Activated T-cell treated with anti-CD3 and anti-CD28 coated beads for 4 hours (primary cell): ENCODE measurements at regions not wholly inside any gene's neighbourhood (a gene's known extent, or its start where the extent isn't known, plus 50 kb on each side); places are given as distances from the start of the nearest gene placed in this dataset.

Experiments
- DNase-seq: peaks from one replicate; pipeline ENCODE4 v3.0.0-alpha.2; 2020

- no peak for DNase-seq
Observed at GRCh38 chr11:69977951-69978350, 100.2 kb upstream of the ANO1 start.

GRCh38 chr11:69978841-69979614 is 99.1 kb upstream of the ANO1 start:
- DNase-seq: no peak

DNA sequence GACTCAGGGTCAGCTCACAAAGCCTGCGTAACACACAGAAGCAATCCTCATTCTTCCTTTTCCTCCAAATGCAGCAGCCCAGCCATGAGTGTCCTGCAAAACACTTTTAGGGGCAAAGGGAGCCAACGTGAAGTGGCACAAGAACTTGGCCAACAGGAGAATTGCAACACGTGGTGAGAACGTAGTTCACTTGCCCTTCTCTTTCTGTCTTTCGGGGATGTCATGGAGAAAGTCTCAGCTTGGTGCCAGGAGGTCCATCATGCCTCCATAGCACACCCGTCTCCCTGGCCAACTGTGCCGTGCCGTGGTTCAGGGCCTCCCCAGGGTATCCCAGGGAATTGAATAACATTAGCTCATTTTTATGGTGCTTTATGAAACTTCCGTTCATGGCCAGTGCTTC is 98.5 kb upstream of the ANO1 start:
- DNase-seq: no peak

DNA sequence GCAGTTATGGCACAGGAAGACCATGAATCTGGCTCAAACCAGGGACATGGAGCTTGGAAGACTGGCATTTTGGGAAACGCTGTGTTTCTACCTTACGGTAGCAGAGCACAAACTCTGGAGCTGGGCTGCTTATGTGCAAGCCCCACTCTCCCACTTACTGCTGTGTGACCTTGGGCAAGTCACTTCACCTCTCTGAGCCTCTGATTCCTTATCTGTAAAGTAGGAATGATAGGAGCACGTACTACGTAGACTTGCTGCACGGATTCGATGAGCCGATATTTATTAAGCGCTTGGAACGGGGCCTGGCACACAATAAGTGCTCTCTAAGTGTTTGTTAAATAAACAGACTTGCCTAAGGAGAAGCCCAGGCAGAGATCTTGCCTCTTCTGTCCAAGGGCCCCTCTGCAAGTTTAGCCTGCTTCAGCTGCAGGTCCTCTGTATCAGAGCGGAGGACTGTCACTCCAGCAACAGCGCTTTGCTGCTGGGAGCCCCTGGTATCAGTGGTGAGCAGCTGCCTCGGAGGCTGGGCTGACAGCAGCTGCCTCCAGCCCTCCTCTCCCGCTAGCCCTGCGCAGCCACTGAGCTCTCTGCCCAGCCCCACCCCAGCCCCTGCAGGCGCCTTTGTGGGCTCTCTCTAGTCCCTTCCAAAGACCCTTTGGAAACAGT is 96.9 kb upstream of the ANO1 start:
- DNase-seq: no peak

DNA sequence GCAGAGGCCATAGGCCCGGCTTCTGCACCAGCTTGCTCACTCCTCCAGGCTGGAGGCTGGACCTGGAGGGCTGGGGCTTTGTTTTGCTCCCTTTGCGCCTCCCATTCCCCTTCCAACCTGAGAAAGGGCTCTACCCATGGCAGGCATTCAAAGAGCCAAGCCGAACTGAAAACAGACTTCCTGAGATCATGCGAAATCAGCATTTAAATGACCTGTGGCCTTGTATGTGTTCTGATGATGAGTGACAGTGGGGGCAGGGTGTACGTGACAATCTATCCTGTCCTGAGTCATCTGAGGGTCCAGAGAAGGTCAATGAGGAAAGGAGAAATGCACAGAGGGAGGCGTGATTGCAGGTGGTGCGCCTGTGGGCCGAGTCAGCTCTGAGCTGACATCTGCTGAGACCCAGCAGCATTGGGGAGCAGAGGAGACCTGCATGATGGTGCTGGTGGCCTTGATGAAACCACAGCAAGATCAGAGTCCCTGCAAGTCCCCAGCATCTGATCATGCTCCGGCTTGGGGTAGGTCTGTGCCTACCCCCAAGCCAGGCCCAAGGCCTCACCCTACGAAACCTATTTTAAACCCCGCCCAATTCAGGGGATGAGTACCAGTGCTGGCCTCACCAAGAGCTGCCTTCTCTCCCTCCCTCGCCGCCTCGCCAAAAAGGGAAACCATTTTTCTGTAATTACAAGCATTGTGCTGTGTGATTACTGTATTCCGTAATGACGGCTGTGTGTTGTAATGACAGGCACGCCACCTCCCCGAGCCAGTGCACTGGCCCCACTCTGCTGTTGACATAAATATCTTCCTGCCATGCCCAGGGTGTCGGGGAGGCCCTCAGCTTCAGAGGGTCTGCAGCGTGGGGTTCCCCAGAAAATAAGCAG is 95.2 kb upstream of the ANO1 start:
- DNase-seq: no peak

DNA sequence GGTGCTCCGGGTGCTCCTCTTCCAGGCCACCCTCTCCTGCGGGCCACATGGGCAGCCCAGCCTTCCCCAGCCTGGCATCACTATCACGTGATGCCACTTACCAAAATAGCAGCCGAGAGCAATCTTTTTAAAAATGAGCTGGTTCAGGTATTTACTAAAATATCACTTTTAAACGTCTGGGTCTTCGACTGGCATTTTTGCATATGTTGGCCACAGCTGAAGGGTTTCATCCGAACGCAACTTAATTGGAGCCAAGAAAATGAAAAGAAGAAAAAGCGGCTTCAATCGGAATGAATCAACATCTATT is 94.6 kb upstream of the ANO1 start:
- no peak for DNase-seq

DNA sequence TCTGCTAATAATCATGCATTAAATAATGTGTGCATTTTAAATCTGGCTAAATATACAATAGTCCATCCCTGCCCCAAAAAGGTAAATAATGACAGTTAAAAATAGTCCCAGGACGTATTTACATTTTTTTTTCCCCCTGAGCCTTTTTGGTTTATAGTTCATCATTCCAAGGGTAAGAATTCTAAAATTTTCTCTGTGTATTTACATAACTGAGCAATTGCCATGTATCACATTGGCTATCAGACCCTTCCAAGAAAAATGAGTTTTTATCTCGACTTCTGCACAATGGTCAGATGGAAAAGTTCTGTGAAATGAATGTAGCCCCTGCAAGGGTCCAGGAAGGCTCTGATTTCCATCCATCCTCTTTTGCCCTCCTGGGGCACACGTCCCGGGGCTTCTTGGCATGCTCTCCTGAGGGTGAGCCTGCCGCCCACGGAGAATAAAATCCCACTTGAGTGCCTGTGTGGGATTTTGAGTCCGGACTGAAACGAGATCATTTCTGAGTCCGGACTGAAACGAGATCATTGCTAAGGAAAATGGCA is 94.1 kb upstream of the ANO1 start:
- DNase-seq: no peak

GRCh38 chr11:69984457-69985261 is 93.5 kb upstream of the ANO1 start:
- no peak for DNase-seq

GRCh38 chr11:69985331-69985640 is 92.8 kb upstream of the ANO1 start:
- DNase-seq: no peak

GRCh38 chr11:69985641-69986439 is 92.3 kb upstream of the ANO1 start:
- DNase-seq: no peak

DNA sequence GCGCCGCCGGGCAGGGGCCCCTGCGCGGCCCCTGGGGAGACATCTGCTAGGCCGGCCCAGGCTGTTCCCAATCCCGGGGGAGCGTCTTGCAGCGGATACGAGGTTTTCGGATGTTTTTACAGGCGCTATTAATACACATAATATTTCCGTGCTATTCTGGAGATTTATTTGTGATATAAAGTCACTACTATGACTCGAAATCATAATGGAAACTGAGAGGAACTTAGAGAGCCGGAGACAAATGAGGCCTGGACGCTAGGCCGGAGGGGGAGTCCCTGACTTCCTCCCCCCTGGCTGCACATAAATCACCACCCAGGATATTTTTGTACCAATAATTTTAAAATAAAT is 91.7 kb upstream of the ANO1 start:
- DNase-seq: no peak

GRCh38 chr11:69986830-69987229 is 91.3 kb upstream of the ANO1 start:
- DNase-seq: no peak

DNA sequence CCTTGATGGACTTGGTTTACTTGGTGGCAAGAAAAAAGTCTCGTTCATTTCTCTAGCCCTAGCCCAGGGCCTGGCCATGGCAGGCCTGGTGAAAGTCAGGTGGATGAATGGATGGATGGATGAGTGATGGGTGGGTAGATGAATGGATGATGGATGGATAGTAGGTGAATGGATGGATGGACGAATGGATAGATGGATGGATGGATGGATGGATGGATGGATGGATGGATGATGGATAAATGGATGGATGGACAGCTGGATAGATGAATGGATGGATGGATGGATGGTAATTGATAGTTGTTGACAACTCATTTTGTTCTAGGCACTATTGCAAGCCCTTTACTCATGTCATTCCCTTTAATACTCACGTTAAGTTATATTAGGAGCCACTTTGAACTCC is 86.1 kb upstream of the ANO1 start:
- no peak for DNase-seq

DNA sequence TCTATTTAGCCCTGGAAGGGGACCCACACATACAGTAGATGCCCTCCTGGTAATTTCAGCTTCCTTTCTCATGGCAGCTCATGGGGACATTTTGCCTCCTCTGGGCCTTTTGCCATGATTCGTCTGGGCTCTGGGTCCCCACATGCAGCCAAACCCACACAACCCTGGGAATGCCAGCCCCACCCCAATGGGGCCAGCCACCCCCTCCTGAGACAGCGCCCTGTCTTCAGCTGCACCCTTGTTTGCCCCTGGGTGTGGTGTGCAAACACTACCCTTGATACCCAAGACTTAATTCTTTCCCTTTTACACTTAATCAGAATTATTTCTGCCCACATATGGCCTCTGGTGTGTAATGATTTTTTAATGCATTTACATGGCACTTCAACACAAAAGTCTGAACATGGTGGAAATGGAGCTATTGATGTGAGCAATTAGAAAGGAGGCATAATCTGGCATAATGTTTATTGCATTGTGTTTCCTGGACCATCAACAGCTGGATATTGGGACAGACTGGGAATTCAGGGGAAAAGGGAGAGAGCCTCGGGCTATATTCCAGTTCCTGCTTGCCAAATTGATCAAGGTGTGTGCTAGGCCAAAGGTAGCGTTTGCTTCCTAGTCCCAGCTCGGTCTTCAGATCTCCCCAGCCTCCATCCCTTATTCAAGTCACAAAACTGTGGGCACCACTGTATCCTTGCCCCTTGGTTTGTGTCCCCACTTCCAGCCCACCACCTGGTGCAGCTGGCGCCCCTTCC is 85.0 kb upstream of the ANO1 start:
- DNase-seq: no peak

DNA sequence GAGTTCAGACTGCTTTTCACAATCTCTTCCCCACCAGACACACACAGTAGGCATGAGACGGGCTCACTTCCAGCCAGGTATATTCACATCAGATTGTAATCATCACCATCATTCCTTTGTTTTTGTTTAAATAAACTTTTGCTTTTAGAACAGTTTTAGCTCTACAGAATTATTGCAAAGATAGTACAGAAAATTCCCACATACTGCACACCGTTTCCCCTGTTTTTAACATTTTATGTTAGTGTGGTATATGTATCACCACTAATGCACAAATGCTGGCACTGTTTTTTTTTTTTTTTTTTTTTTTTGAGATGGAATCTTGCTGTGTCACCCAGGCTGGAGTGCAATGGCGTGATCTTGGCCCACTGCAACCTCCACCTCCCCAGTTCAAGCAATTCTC is 83.3 kb upstream of the ANO1 start:
- DNase-seq: no peak

DNA sequence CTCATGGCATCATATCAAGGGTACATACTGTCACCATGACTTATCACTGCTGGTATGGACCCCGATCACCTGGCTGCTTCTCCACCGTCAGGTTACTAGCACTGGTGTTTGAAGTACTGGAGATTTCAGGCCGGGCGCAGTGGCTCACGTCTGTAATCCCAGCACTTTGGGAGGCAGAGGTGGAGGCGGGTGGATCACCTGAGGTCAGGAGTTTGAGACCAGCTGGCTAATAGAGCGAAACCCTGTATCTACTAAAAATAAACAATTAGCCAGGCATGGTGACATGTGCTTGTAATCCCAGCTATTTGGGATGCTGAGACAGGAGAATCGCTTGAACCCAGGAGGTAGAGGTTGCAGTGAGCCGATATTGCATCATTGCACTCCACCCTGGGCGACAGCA is 82.4 kb upstream of the ANO1 start:
- no peak for DNase-seq

- no peak for DNase-seq
Observed at GRCh38 chr11:69996451-69996850, 81.7 kb upstream of the ANO1 start.

GRCh38 chr11:69997352-69997751 is 80.8 kb upstream of the ANO1 start:
- DNase-seq: no peak

GRCh38 chr11:69999721-70000120 is 78.4 kb upstream of the ANO1 start:
- DNase-seq: no peak

DNA sequence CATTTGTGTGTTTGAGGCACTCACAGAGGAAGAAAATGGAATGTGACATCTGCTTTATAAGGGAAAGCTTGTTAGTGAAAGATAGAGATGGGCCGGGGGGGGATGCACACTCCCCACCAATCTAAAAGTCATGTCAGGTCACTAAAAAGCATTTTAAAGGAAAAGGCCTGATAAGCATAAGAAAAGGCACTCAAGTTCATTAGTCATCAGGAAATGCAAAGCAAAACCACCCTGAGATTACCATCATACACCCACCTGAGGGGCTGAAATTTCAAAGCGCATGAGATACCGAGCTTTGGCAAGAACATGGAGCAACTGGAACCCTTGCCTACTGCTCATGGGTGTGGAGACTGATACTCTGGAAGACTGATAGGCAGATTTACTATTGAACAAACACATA is 77.9 kb upstream of the ANO1 start:
- no peak for DNase-seq

GRCh38 chr11:70001246-70001645 is 76.9 kb upstream of the ANO1 start:
- no peak for DNase-seq

DNA sequence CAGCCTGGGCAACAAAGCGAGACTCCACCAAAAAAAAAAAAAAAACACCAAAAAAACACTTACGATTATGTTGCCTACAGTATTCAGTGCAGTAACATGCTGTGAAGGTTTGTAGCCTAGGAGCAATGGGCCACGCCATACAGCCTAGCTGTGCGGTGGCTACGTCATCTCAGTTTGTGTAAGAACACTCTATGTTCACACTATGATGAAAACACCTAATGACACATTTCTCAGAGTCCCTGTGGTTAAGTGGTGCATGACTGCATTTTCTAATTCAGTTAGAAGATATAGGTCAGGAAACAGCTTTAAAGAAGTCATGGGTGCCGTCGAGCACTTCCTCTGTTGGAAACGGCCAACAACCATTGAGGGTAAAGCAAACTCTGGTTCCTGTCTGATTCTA is 75.7 kb upstream of the ANO1 start:
- no peak for DNase-seq
